ENCODE measurements at regions not wholly inside any gene's neighbourhood (a gene's known extent, or its start where the extent isn't known, plus 50 kb on each side); places are given as distances from the start of the nearest gene placed in this dataset.
"Not testable (repeated sequence)": the region's sequence is repeated elsewhere in the genome, so short reads cannot be mapped to it uniquely, and the experiment has no call there.

DNA sequence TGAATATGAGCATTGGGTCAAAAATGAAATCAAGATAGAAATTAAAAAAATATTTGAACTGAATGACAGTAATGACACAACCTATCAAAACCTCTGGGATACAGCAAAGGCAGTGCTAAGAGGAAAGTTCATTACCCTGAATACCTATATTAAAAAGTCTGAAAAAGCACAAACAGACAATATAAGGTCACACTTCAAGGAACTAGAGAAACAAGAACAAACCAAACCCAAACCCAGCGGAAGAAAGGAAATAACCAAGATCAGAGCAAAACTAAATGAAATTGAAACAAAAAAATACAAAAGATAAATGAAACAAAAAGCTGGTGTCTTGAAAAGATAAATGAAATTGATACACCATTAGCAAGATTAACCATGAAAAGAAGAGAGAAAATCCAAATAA, 140.5 kb upstream of the MAN1A1 start:
- TF ChIP-seq EZH2 (IDR thresholded peaks at IDR 0.05; ENCODE audit: borderline replicate concordance, insufficient read depth, low read length, poor library complexity, severe bottlenecking); RAD21 (conservative IDR thresholded peaks at IDR 0.05); SMC3 (conservative IDR thresholded peaks at IDR 0.05; ENCODE audit: poor library complexity); POLR2AphosphoS5 (IDR thresholded peaks at IDR 0.05); EP300 (conservative IDR thresholded peaks at IDR 0.05; ENCODE audit: poor library complexity, severe bottlenecking): not testable (repeated sequence)
- TF ChIP-seq, protein P1, sequence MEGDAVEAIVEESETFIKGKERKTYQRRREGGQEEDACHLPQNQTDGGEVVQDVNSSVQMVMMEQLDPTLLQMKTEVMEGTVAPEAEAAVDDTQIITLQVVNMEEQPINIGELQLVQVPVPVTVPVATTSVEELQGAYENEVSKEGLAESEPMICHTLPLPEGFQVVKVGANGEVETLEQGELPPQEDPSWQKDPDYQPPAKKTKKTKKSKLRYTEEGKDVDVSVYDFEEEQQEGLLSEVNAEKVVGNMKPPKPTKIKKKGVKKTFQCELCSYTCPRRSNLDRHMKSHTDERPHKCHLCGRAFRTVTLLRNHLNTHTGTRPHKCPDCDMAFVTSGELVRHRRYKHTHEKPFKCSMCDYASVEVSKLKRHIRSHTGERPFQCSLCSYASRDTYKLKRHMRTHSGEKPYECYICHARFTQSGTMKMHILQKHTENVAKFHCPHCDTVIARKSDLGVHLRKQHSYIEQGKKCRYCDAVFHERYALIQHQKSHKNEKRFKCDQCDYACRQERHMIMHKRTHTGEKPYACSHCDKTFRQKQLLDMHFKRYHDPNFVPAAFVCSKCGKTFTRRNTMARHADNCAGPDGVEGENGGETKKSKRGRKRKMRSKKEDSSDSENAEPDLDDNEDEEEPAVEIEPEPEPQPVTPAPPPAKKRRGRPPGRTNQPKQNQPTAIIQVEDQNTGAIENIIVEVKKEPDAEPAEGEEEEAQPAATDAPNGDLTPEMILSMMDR (IDR thresholded peaks at IDR 0.05; ENCODE audit: poor library complexity, severe bottlenecking): not testable (repeated sequence)
- TF ChIP-seq, protein P2, sequence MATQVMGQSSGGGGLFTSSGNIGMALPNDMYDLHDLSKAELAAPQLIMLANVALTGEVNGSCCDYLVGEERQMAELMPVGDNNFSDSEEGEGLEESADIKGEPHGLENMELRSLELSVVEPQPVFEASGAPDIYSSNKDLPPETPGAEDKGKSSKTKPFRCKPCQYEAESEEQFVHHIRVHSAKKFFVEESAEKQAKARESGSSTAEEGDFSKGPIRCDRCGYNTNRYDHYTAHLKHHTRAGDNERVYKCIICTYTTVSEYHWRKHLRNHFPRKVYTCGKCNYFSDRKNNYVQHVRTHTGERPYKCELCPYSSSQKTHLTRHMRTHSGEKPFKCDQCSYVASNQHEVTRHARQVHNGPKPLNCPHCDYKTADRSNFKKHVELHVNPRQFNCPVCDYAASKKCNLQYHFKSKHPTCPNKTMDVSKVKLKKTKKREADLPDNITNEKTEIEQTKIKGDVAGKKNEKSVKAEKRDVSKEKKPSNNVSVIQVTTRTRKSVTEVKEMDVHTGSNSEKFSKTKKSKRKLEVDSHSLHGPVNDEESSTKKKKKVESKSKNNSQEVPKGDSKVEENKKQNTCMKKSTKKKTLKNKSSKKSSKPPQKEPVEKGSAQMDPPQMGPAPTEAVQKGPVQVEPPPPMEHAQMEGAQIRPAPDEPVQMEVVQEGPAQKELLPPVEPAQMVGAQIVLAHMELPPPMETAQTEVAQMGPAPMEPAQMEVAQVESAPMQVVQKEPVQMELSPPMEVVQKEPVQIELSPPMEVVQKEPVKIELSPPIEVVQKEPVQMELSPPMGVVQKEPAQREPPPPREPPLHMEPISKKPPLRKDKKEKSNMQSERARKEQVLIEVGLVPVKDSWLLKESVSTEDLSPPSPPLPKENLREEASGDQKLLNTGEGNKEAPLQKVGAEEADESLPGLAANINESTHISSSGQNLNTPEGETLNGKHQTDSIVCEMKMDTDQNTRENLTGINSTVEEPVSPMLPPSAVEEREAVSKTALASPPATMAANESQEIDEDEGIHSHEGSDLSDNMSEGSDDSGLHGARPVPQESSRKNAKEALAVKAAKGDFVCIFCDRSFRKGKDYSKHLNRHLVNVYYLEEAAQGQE (IDR thresholded peaks at IDR 0.05; ENCODE audit: borderline replicate concordance): not testable (repeated sequence)

All from neural cell (in vitro differentiated cells).